ENCODE measurements at regions not wholly inside any gene's neighbourhood (a gene's known extent, or its start where the extent isn't known, plus 50 kb on each side); places are given as distances from the start of the nearest gene placed in this dataset.

DNA sequence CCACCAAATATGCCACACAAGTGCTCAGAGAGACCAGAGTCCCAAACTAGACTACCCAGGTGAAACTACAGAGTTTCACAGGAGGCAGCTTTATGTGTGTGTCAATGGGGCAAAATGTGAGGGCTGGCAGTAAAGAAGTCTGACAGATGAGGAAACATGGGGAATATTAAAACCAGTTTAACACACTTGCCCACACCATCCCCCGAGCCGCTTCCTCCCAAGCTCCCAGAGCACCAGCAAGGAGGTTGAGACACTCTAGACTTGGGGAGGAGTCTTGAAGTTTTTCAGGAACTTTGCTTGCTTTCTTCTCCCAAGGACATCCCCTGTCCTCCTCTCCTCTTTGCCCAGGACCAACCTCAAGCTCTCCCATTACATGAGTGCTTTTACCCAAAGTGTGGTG is 94.7 kb upstream of the SPRY1 start:
- ChIA-PET CTCF (no interaction called here), POLR2A (ENCODE audit: unreplicated experiment) (no interaction called here)
- H3K4me2 ChIP-seq (ENCODE audit: low read length), result no peak overlapping the region
- TF ChIP-seq EZH2 (IDR thresholded peaks at IDR 0.05; ENCODE audit: low read length, unreplicated experiment), result no peak
- TF ChIP-seq, protein P1, sequence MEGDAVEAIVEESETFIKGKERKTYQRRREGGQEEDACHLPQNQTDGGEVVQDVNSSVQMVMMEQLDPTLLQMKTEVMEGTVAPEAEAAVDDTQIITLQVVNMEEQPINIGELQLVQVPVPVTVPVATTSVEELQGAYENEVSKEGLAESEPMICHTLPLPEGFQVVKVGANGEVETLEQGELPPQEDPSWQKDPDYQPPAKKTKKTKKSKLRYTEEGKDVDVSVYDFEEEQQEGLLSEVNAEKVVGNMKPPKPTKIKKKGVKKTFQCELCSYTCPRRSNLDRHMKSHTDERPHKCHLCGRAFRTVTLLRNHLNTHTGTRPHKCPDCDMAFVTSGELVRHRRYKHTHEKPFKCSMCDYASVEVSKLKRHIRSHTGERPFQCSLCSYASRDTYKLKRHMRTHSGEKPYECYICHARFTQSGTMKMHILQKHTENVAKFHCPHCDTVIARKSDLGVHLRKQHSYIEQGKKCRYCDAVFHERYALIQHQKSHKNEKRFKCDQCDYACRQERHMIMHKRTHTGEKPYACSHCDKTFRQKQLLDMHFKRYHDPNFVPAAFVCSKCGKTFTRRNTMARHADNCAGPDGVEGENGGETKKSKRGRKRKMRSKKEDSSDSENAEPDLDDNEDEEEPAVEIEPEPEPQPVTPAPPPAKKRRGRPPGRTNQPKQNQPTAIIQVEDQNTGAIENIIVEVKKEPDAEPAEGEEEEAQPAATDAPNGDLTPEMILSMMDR (conservative IDR thresholded peaks at IDR 0.05; ENCODE audit: low read depth, low read length), result no peak
- no peak for TF ChIP-seq EZH2phosphoT487 (IDR thresholded peaks at IDR 0.05; ENCODE audit: borderline replicate concordance, low read length)
- no peaks in the 10 kb centered on the region for H3K9me3 ChIP-seq (ENCODE audit: low read length)
- DNase-seq (no peak), ATAC-seq (no peak)
- H3K4me1 ChIP-seq (ENCODE audit: insufficient read depth, low read length), result peaks cover 15% of the 10 kb centered on the region
- H3K27ac ChIP-seq (ENCODE audit: low read length), result no peak overlapping the region
- H2AFZ ChIP-seq (ENCODE audit: low read length), result no peak overlapping the region
- no peak overlapping the region for H3K9ac ChIP-seq (ENCODE audit: low read length)
- H3K79me2 ChIP-seq (ENCODE audit: low read length), result no peaks in the 10 kb centered on the region
- H3K4me3 ChIP-seq (ENCODE audit: low read length), result no peak overlapping the region
- H3K36me3 ChIP-seq (ENCODE audit: low read depth, low read length), result no peaks in the 10 kb centered on the region
- intact Hi-C loops (cut with micrococcal nuclease), result no loop called here
- BruUV-seq (replicated peaks), result no TSS peak
- no peaks in the 10 kb centered on the region for H3F3A ChIP-seq (ENCODE audit: low read length, unreplicated experiment)
- no peaks in the 10 kb centered on the region for H3K9me2 ChIP-seq (replicated peaks; ENCODE audit: low read length)
- no peaks in the 10 kb centered on the region for H4K20me1 ChIP-seq (ENCODE audit: low read length)
- H3K27me3 ChIP-seq (ENCODE audit: low read length), result no peaks in the 10 kb centered on the region

DNA sequence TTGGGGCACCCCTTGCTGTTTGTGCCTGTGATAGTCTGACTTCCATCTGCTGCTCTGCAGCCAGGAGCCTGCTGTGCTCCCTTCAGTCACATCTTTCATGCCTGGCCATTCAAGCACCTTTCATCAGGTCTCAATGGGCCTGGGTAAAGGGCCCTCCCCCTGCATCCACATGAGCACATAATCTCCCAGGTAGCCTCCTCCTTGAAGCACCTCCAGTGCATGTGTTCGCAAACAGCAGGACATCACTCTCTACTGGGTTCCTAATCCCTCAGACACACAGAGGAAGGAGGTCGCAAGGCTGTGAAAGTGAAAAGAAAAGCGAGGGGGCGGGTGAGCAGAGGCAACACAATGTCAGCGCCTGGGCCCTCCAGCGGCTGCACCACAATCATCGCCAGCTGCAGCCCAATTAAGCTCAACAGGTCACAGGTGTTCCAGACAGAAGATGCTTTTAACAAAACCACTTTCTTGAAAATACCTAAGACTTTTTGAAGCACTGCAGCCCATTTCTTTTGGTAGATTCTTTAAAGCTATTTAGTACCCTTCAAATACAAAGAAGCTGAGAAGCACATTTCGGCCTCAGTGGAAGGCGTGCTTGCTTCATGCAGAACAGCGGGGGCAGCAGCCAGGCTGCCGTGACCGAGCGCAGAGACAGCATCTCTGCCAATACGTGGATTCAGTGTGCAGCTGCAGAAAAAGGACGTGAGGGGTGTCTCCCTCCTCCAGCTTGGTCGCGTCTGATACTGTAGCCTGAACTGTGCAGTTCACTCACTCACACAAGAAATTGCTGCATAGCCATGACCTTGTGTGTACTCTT is 92.2 kb upstream of the SPRY1 start:
- intact Hi-C loops (cut with micrococcal nuclease), result no loop called here
- Histone ChIP-seq H3K36me3 (ENCODE audit: low read depth, low read length) (no peaks in the 10 kb centered on the region), H3K9me2 (replicated peaks; ENCODE audit: low read length) (no peaks in the 10 kb centered on the region), H4K20me1 (ENCODE audit: low read length) (no peaks in the 10 kb centered on the region), H3K9ac (ENCODE audit: low read length) (no peak overlapping the region), H2AFZ (ENCODE audit: low read length) (no peak overlapping the region), H3K79me2 (ENCODE audit: low read length) (no peaks in the 10 kb centered on the region), H3K27ac (ENCODE audit: low read length) (no peak overlapping the region), H3K4me3 (ENCODE audit: low read length) (no peak overlapping the region), H3F3A (ENCODE audit: low read length, unreplicated experiment) (no peaks in the 10 kb centered on the region), H3K27me3 (ENCODE audit: low read length) (no peaks in the 10 kb centered on the region), H3K4me1 (ENCODE audit: insufficient read depth, low read length) (peaks cover 7% of the 10 kb centered on the region), H3K4me2 (ENCODE audit: low read length) (no peak overlapping the region), H3K9me3 (ENCODE audit: low read length) (no peaks in the 10 kb centered on the region)
- BruUV-seq (replicated peaks), result no TSS peak
- ChIA-PET POLR2A (ENCODE audit: unreplicated experiment) (no interaction called here), CTCF (no interaction called here)
- ATAC-seq (no peak), DNase-seq (no peak)
- TF ChIP-seq EZH2 (IDR thresholded peaks at IDR 0.05; ENCODE audit: low read length, unreplicated experiment) (no peak), EZH2phosphoT487 (IDR thresholded peaks at IDR 0.05; ENCODE audit: borderline replicate concordance, low read length) (no peak)
- TF ChIP-seq, protein P1 (conservative IDR thresholded peaks at IDR 0.05; ENCODE audit: low read depth, low read length), result no peak

DNA sequence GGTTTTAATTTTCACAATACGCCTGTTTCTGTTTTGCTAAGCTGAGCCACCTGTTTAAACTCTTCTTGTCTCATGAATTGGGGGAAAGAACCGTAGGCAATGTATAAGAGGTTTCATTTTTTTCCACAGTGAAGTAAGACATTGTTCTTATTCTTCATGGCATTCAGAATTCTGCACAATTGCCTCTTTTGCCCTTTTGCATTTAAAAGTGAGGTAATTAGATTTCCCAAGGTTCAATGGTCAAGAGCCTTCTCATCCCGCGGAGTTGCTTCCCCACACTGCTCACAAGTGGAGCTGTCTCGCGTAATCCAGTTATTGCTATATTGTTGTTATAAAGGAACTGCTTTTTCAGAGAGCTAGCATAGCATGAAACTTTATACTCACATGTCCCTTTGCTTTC is 90.9 kb upstream of the SPRY1 start:
- Histone ChIP-seq H3K9me2 (replicated peaks; ENCODE audit: low read length) (no peaks in the 10 kb centered on the region), H4K20me1 (ENCODE audit: low read length) (no peaks in the 10 kb centered on the region), H3K79me2 (ENCODE audit: low read length) (no peaks in the 10 kb centered on the region), H3K4me3 (ENCODE audit: low read length) (no peak overlapping the region), H3K4me1 (ENCODE audit: insufficient read depth, low read length) (no peaks in the 10 kb centered on the region), H3K27ac (ENCODE audit: low read length) (no peak overlapping the region), H2AFZ (ENCODE audit: low read length) (no peak overlapping the region), H3F3A (ENCODE audit: low read length, unreplicated experiment) (no peaks in the 10 kb centered on the region), H3K27me3 (ENCODE audit: low read length) (no peaks in the 10 kb centered on the region), H3K9ac (ENCODE audit: low read length) (no peak overlapping the region), H3K9me3 (ENCODE audit: low read length) (no peaks in the 10 kb centered on the region), H3K36me3 (ENCODE audit: low read depth, low read length) (no peaks in the 10 kb centered on the region), H3K4me2 (ENCODE audit: low read length) (no peak overlapping the region)
- TF ChIP-seq, protein P1 (conservative IDR thresholded peaks at IDR 0.05; ENCODE audit: low read depth, low read length), result no peak
- TF ChIP-seq EZH2phosphoT487 (IDR thresholded peaks at IDR 0.05; ENCODE audit: borderline replicate concordance, low read length) (no peak), EZH2 (IDR thresholded peaks at IDR 0.05; ENCODE audit: low read length, unreplicated experiment) (no peak)
- no TSS peak for BruUV-seq (replicated peaks)
- CTCF ChIA-PET, result no interaction called here
- intact Hi-C loops (cut with micrococcal nuclease), result no loop called here
- POLR2A ChIA-PET (ENCODE audit: unreplicated experiment), result no interaction called here
- ATAC-seq, result no peak
- no peak for DNase-seq
